H1 (cell line): ENCODE measurements at regions not wholly inside any gene's neighbourhood (a gene's known extent, or its start where the extent isn't known, plus 50 kb on each side); places are given as distances from the start of the nearest gene placed in this dataset.

Experiments used
- CTCF ChIA-PET: fragments of 300-600 bp; sonication (Branson Sonifier 250); formaldehyde crosslinking; loops from one replicate; lab custom pipeline; 2021; ENCODE audit not compliant: partially characterized antibody; lab: Charles Lee
- POLR2A ChIA-PET: fragments of 300-600 bp; sonication (Branson Sonifier 250); formaldehyde crosslinking; loops from one replicate; lab custom pipeline; 2021; ENCODE audit warnings: inconsistent platforms; ENCODE audit not compliant: partially characterized antibody; lab: Charles Lee
- DNase-seq, 2 experiments: peaks; one replicate each; pipeline versions ENCODE4 v3.0.0 to v3.0.0-alpha.2; 2010 to 2022; ENCODE audit warnings: low spot score in 2 of 2, low read depth in 1 of 2, mixed read lengths in 1 of 2
- FAIRE-seq: peaks from 2 replicates; lab custom pipeline; 2011; peaks lifted over from hg19 to GRCh38; lab: Jason Lieb, UNC
- H2AFZ ChIP-seq: 2 replicates; pipeline ENCODE4 v1.8.1; 2012; ENCODE audit warnings: low read length, inconsistent platforms
- H2AK5ac ChIP-seq: 2 replicates; pipeline ENCODE4 v1.6.1; 2013; ENCODE audit warnings: low read depth, low read length
- H2BK120ac ChIP-seq: replicated peaks from 2 replicates; pipeline ENCODE3; 2013; ENCODE audit warnings: low read depth, low read length, inconsistent platforms
- H2BK12ac ChIP-seq: 2 replicates; pipeline ENCODE4 v1.6.1; 2013; ENCODE audit warnings: low read depth, low read length
- H2BK15ac ChIP-seq: 2 replicates; pipeline ENCODE4 v1.6.1; 2013; ENCODE audit warnings: low read length
- H2BK20ac ChIP-seq: 2 replicates; pipeline ENCODE4 v1.6.1; 2013; ENCODE audit warnings: low read length
- H2BK5ac ChIP-seq: 2 replicates; pipeline ENCODE4 v1.6.1; 2013; ENCODE audit warnings: low read depth, low read length
- H3K14ac ChIP-seq: 2 replicates; pipeline ENCODE4 v1.6.1; 2013; ENCODE audit warnings: inconsistent platforms; ENCODE audit not compliant: insufficient read length
- H3K18ac ChIP-seq: 2 replicates; pipeline ENCODE4 v1.6.1; 2013; ENCODE audit warnings: low read length; ENCODE audit errors: extremely low read depth
- H3K23ac ChIP-seq: 2 replicates; pipeline ENCODE4 v1.6.1; 2013; ENCODE audit warnings: inconsistent platforms; ENCODE audit not compliant: insufficient read length
- H3K23me2 ChIP-seq: 2 replicates; pipeline ENCODE4 v1.6.1; 2013; ENCODE audit warnings: low read depth, low read length
- H3K27ac ChIP-seq: 2 replicates; pipeline ENCODE4 v1.6.1; 2011; ENCODE audit warnings: low read depth, low read length, inconsistent platforms
- H3K27me3 ChIP-seq, 4 experiments: replicated peaks in 1 of 4; 1 replicate in 1 of 4; 2 replicates in 3 of 4; pipeline versions ENCODE4 v1.6.1 to v1.8.1; 2011 to 2013; ENCODE audit warnings: low read length in 3 of 4, mild to moderate bottlenecking in 3 of 4, inconsistent platforms in 2 of 4, mixed read lengths in 2 of 4, moderate library complexity in 1 of 4; ENCODE audit not compliant: control insufficient read depth in 3 of 4, insufficient read depth in 3 of 4; ENCODE audit errors: extremely low read depth in 1 of 4
- H3K36me3 ChIP-seq, 4 experiments: 2 replicates each; pipeline versions ENCODE4 v1.6.1 to v1.8.1; 2011 to 2013; ENCODE audit warnings: mild to moderate bottlenecking in 4 of 4, low read length in 3 of 4, moderate library complexity in 2 of 4, control low read depth in 1 of 4, inconsistent platforms in 1 of 4; ENCODE audit not compliant: insufficient read depth in 4 of 4, control insufficient read depth in 2 of 4
- H3K4ac ChIP-seq: replicated peaks from 2 replicates; pipeline ENCODE3; 2013; ENCODE audit warnings: low read length, low read depth, mixed read lengths, inconsistent platforms; ENCODE audit not compliant: insufficient read length
- H3K4me1 ChIP-seq, 4 experiments: replicated peaks in 1 of 4; 1 replicate in 1 of 4; 2 replicates in 3 of 4; pipeline versions ENCODE4 v1.6.1 to v1.8.1; 2011 to 2013; ENCODE audit warnings: low read length in 3 of 4, inconsistent platforms in 2 of 4, mixed read lengths in 1 of 4; ENCODE audit not compliant: insufficient read depth in 4 of 4, control insufficient read depth in 3 of 4
- H3K4me2 ChIP-seq, 2 experiments: 2 replicates each; pipeline versions ENCODE4 v1.6.1 to v1.8.1; 2011 to 2013; ENCODE audit warnings: low read depth in 2 of 2, low read length in 2 of 2, control low read depth in 1 of 2, inconsistent platforms in 1 of 2, mild to moderate bottlenecking in 1 of 2; ENCODE audit not compliant: insufficient read depth in 1 of 2
- H3K4me3 ChIP-seq, 4 experiments: fragments of 200-600, 300-600 bp in 1 of 4; sonication (generic), shearing (Covaris generic), sonication (Bioruptor Twin) in 1 of 4; 2 replicates each; pipeline versions ENCODE4 v1.5.1 to v1.8.1; 2011 to 2016; ENCODE audit warnings: low read length in 4 of 4, low read depth in 3 of 4, control low read depth in 2 of 4, inconsistent platforms in 2 of 4, mild to moderate bottlenecking in 2 of 4, mixed read lengths in 1 of 4, moderate library complexity in 1 of 4; ENCODE audit not compliant: insufficient read depth in 2 of 4; ENCODE audit errors: extremely low read depth in 1 of 4
- H3K56ac ChIP-seq: replicated peaks from 2 replicates; pipeline ENCODE3; 2013; ENCODE audit warnings: low read depth, mild to moderate bottlenecking, mixed read lengths, low read length, inconsistent platforms; ENCODE audit not compliant: insufficient read length
- H3K79me1 ChIP-seq: 2 replicates; pipeline ENCODE4 v1.6.1; 2013; ENCODE audit warnings: low read depth, low read length, control low read depth
- H3K79me2 ChIP-seq, 2 experiments: 2 replicates each; pipeline versions ENCODE4 v1.6.1 to v1.8.1; 2012 to 2013; ENCODE audit warnings: low read length in 2 of 2, mild to moderate bottlenecking in 2 of 2, inconsistent platforms in 1 of 2; ENCODE audit not compliant: insufficient read depth in 2 of 2, control insufficient read depth in 1 of 2
- H3K9ac ChIP-seq, 4 experiments: replicated peaks in 1 of 4; 1 replicate in 1 of 4; 2 replicates in 3 of 4; pipeline versions ENCODE4 v1.6.1 to v1.8.1; 2011 to 2013; ENCODE audit warnings: low read depth in 3 of 4, low read length in 3 of 4, control low read depth in 2 of 4, mild to moderate bottlenecking in 2 of 4, moderate library complexity in 2 of 4, inconsistent platforms in 1 of 4; ENCODE audit errors: extremely low read depth in 1 of 4
- H3K9me3 ChIP-seq, 2 experiments: 2 replicates each; pipeline versions ENCODE4 v1.6.1 to v1.8.1; 2012 to 2013; ENCODE audit warnings: mild to moderate bottlenecking in 2 of 2, moderate library complexity in 2 of 2, control low read depth in 1 of 2, inconsistent platforms in 1 of 2, low read depth in 1 of 2, low read length in 1 of 2, mixed read lengths in 1 of 2; ENCODE audit not compliant: insufficient read depth in 2 of 2
- H4K20me1 ChIP-seq, 2 experiments: replicated peaks in 1 of 2; 2 replicates each; pipeline versions ENCODE3 to v1.8.1; 2011 to 2013; ENCODE audit warnings: inconsistent platforms in 2 of 2, low read length in 2 of 2, mild to moderate bottlenecking in 1 of 2; ENCODE audit not compliant: insufficient read depth in 2 of 2, control insufficient read depth in 1 of 2
- H4K5ac ChIP-seq: 2 replicates; pipeline ENCODE4 v1.6.1; 2013; ENCODE audit warnings: low read length, low read depth, mixed read lengths, inconsistent platforms; ENCODE audit not compliant: insufficient read length
- H4K8ac ChIP-seq: 2 replicates; pipeline ENCODE4 v1.8.0; 2013; ENCODE audit warnings: mild to moderate bottlenecking, moderate library complexity, low read length, inconsistent platforms; ENCODE audit not compliant: insufficient read depth; ENCODE audit errors: extremely low read depth
- H4K91ac ChIP-seq: replicated peaks from 2 replicates; pipeline ENCODE3; 2013; ENCODE audit warnings: low read length, mixed read lengths, inconsistent platforms; ENCODE audit not compliant: insufficient read length
- CBX5 ChIP-seq: fragments of 300-800, 300-1000 bp; sonication (generic); IDR thresholded peaks from 2 replicates; pipeline ENCODE4 v1.7.1; 2016; ENCODE audit warnings: antibody characterized with exemption, low read length, low read depth
- CHD1 ChIP-seq: IDR thresholded peaks from 2 replicates; pipeline ENCODE4 v1.6.1; 2012; ENCODE audit warnings: low read depth, low read length, improper control_type of control experiment
- KDM5A ChIP-seq: fragments of 200-600 bp; IDR thresholded peaks from 2 replicates; pipeline ENCODE4 v1.7.1; 2012; ENCODE audit warnings: mild to moderate bottlenecking, low read length, inconsistent platforms, mixed read lengths
- POLR2AphosphoS5 ChIP-seq: IDR thresholded peaks from 2 replicates; pipeline ENCODE4 v1.6.1; 2011; ENCODE audit warnings: low read depth, low read length
- RBBP5 ChIP-seq: IDR thresholded peaks from 2 replicates; pipeline ENCODE4 v1.7.1; 2012; ENCODE audit warnings: low read depth, mild to moderate bottlenecking, inconsistent platforms, low read length, moderate library complexity, borderline replicate concordance
- SAP30 ChIP-seq: fragments of 300-600 bp; sonication (generic); IDR thresholded peaks from 2 replicates; pipeline ENCODE4 v1.7.1; 2012; ENCODE audit warnings: low read length, moderate library complexity, mild to moderate bottlenecking, inconsistent platforms; ENCODE audit not compliant: insufficient read depth, insufficient replicate concordance
- SUZ12 ChIP-seq: fragments of 200-600 bp; sonication (generic); IDR thresholded peaks from 2 replicates; pipeline ENCODE4 v1.6.1; 2012; ENCODE audit warnings: mild to moderate bottlenecking, inconsistent platforms, low read length, moderate library complexity, mixed read lengths
- TAF1 ChIP-seq: IDR thresholded peaks from 2 replicates; pipeline ENCODE4 v1.6.1; 2011; ENCODE audit warnings: mild to moderate bottlenecking, low read depth, low read length
- WGBS, 2 experiments: shearing (Covaris generic) in 1 of 2; methylation state at CpG; one replicate each; pipeline versions ENCODE4 v1.1.6 to v1.1.7; 2013 to 2015; ENCODE audit warnings: low lambda C conversion rate in 2 of 2, mixed read lengths in 2 of 2, inconsistent platforms in 1 of 2, low coverage in 1 of 2, missing lambda C conversion rate in 1 of 2; ENCODE audit not compliant: insufficient replicate concordance in 2 of 2, insufficient coverage in 1 of 2, insufficient read length in 1 of 2; ENCODE audit errors: extremely low coverage in 1 of 2, missing lambda C conversion rate in 1 of 2; 5-methylcytosine and 5-hydroxymethylcytosine counted together
- TF ChIP-seq, protein P1 (sequence below): IDR thresholded peaks from 2 replicates; pipeline ENCODE4 v1.6.1; 2012; ENCODE audit warnings: inconsistent platforms
- TF ChIP-seq, protein P2 (sequence below): IDR thresholded peaks from 2 replicates; pipeline ENCODE4 v1.6.1; 2011; ENCODE audit warnings: low read length, improper control_type of control experiment

DNA sequence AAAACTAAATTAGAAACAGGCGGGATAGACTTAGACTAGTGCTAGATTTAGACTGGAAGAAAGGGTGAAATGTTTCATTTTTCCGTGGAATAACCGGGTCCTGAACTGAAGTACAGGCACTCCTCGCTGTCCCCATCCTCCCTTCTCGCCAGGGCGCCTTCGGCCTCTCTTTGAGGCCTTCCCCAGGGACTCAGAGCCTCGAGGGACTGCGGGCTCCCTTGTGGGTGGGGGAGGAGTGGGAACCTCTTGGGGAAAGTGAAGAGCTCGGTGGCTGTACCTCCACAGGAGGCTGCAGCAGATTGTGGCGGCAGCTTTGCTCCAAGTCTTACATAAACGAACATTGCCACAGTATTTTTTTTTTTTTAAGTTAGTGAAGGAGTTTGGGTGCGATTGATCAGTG lies 1988.8 kb upstream of the FLRT2 start:
- Histone ChIP-seq H2BK15ac (no peak overlapping the region), H4K20me1 (no peaks in the 10 kb centered on the region), H3K27me3 (no peaks in the 10 kb centered on the region), H3K4ac (no peak overlapping the region), H2BK120ac (no peak overlapping the region), H3K4me1 (no peaks in the 10 kb centered on the region), H2BK12ac (no peak overlapping the region), H3K27ac (no peak overlapping the region), H3K23me2 (no peaks in the 10 kb centered on the region), H2AFZ (no peak overlapping the region), H3K4me3 (no peak overlapping the region), H2BK20ac (no peak overlapping the region), H3K56ac (no peak overlapping the region), H4K5ac (no peak overlapping the region), H3K36me3 (no peaks in the 10 kb centered on the region), H4K8ac (no peak overlapping the region), H3K14ac (no peak overlapping the region), H2BK5ac (no peak overlapping the region), H3K18ac (no peak overlapping the region), H3K79me2 (no peaks in the 10 kb centered on the region), H3K23ac (no peak overlapping the region), H3K9ac (no peak overlapping the region), H4K91ac (no peak overlapping the region), H3K4me2 (no peak overlapping the region), H3K9me3 (no peaks in the 10 kb centered on the region; a peak in 1 of 4 replicates), H3K79me1 (no peaks in the 10 kb centered on the region), H2AK5ac (no peak overlapping the region)
- 92% methylated on average over 13 of the region's 13 CpGs; no CpG with 5 or more reads in 1 of the 2 experiments for WGBS, 2 experiments
- ChIA-PET CTCF (interaction anchor here (0.6 kb wide), 1 partner anchor 448 kb away, joined by 4 read pairs; no protein-coding TSS in a partner anchor), POLR2A (interaction anchor here (0.6 kb wide), 1 partner anchor 69 kb away, joined by 3 read pairs; no protein-coding TSS in a partner anchor)
- FAIRE-seq (no peak), DNase-seq (no peak)
- TF ChIP-seq SAP30, result no peak
- no peak for TF ChIP-seq SUZ12
- no peak for TF ChIP-seq CHD1
- no peak for TF ChIP-seq CBX5
- TF ChIP-seq, protein P1, sequence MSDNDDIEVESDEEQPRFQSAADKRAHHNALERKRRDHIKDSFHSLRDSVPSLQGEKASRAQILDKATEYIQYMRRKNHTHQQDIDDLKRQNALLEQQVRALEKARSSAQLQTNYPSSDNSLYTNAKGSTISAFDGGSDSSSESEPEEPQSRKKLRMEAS, result no peak
- no peak for TF ChIP-seq RBBP5
- TF ChIP-seq TAF1, result no peak
- no peak for TF ChIP-seq KDM5A
- no peak for TF ChIP-seq POLR2AphosphoS5
- TF ChIP-seq, protein P2, sequence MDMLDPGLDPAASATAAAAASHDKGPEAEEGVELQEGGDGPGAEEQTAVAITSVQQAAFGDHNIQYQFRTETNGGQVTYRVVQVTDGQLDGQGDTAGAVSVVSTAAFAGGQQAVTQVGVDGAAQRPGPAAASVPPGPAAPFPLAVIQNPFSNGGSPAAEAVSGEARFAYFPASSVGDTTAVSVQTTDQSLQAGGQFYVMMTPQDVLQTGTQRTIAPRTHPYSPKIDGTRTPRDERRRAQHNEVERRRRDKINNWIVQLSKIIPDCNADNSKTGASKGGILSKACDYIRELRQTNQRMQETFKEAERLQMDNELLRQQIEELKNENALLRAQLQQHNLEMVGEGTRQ, result no peak
